Esophagus squamous epithelium (tissue), 4 donors: ENCODE measurements at regions not wholly inside any gene's neighbourhood (a gene's known extent, or its start where the extent isn't known, plus 50 kb on each side); places are given as distances from the start of the nearest gene placed in this dataset.

Source experiments
- POLR2A ChIP-seq, 4 donors: fragments of 450-650 bp; IDR thresholded peaks; one replicate each; pipeline ENCODE4 v1.6.1; 2017; ENCODE audit warnings: antibody characterized with exemption in 4 of 4, mild to moderate bottlenecking in 4 of 4, moderate library complexity in 3 of 4
- TF ChIP-seq, protein P1 (sequence below), 6 experiments: fragments of 450-650 bp in 4 of 6; fragments of 200-600 bp in 2 of 6; sonication (generic) in 2 of 6; IDR thresholded peaks; one replicate each; pipeline ENCODE4 v1.5.1; 2016 to 2019; ENCODE audit warnings: antibody characterized with exemption in 6 of 6, mild to moderate bottlenecking in 4 of 6, moderate library complexity in 4 of 6

DNA sequence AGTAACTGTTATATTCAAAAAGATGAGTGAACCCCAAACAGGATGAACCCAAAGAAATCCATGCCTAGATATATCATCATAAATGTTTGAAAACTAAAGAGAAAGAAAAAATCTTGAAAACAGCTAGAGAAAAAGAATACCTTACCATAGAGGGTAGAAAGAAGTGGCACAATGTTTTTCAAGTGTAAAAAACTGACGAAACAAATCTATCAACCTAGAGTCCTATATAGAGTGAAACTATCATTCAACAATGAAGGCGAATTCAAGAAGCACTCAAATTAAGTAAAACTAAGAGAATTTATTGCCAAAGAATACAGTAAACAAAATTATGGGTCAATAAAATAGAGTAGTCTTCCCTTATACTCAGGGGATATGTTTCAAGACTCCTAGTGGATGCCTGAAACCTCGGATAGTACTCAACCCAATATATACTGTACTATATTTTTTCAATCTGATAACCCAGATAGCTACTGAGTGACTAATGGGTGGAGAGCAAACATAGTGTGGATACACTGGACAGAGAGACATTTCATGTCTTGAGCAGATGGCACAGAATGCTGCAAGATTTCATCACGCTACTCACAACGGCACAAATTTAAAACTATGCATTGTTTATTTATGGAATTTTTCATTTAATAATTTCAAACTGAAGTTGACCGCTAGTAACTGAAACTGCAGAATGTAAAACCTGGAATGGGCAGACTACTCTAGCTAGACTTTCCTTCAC is 52.6 kb upstream of the TMEM106B start:
- TF ChIP-seq, protein P1, sequence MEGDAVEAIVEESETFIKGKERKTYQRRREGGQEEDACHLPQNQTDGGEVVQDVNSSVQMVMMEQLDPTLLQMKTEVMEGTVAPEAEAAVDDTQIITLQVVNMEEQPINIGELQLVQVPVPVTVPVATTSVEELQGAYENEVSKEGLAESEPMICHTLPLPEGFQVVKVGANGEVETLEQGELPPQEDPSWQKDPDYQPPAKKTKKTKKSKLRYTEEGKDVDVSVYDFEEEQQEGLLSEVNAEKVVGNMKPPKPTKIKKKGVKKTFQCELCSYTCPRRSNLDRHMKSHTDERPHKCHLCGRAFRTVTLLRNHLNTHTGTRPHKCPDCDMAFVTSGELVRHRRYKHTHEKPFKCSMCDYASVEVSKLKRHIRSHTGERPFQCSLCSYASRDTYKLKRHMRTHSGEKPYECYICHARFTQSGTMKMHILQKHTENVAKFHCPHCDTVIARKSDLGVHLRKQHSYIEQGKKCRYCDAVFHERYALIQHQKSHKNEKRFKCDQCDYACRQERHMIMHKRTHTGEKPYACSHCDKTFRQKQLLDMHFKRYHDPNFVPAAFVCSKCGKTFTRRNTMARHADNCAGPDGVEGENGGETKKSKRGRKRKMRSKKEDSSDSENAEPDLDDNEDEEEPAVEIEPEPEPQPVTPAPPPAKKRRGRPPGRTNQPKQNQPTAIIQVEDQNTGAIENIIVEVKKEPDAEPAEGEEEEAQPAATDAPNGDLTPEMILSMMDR (IDR thresholded peaks at IDR 0.05), result no peak
- TF ChIP-seq POLR2A (IDR thresholded peaks at IDR 0.05), result no peak
